HUES48 (cell line): ENCODE measurements at regions not wholly inside any gene's neighbourhood (a gene's known extent, or its start where the extent isn't known, plus 50 kb on each side); places are given as distances from the start of the nearest gene placed in this dataset.

Experiments
- H3K27ac ChIP-seq: one replicate; pipeline ENCODE4 v1.7.0; 2013; ENCODE audit warnings: low read depth, low read length, inconsistent platforms
- H3K27me3 ChIP-seq: 2 replicates; pipeline ENCODE4 v1.6.1; 2013; ENCODE audit warnings: mild to moderate bottlenecking, low read length; ENCODE audit not compliant: control insufficient read depth, insufficient read depth
- H3K36me3 ChIP-seq: 2 replicates; pipeline ENCODE4 v1.6.1; 2013; ENCODE audit warnings: low read length; ENCODE audit not compliant: control insufficient read depth, insufficient read depth
- H3K4me1 ChIP-seq: 2 replicates; pipeline ENCODE4 v1.6.1; 2013; ENCODE audit warnings: mild to moderate bottlenecking, low read length; ENCODE audit not compliant: control insufficient read depth, insufficient read depth
- H3K4me3 ChIP-seq: 2 replicates; pipeline ENCODE4 v1.5.1; 2013; ENCODE audit warnings: mild to moderate bottlenecking, low read depth, low read length
- H3K9ac ChIP-seq: 2 replicates; pipeline ENCODE4 v1.6.1; 2013; ENCODE audit warnings: mild to moderate bottlenecking, low read depth, low read length, moderate library complexity
- H3K9me3 ChIP-seq: 2 replicates; pipeline ENCODE4 v1.6.1; 2013; ENCODE audit warnings: low read length; ENCODE audit not compliant: control insufficient read depth, insufficient read depth

DNA sequence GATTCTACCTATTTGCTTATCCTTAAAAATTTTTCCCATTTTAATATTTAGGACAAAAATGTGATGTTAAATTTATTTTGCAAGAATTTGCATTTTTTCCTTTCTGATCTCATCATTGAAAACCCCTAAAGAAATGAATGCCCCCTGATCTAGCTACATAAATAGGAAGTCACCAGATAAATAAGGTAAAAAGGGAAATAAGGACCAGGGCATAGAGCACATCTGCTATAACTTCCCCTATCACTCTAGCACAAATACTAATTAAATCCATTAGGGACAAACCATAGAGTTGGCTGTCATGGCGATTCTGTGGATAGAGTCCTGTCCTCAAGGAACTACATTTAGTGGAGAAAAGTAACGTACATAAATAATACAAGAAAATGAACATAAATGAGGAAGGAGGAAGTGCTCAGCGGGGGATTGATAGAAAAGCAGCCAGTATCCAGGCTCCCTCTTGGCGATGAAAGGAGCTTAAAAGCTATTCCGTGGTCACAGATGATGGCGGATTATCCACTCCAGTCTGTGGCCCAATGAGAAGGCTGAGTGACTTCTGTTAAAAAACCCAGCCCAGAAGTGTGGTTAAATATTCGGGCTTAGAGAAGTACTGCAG, 76.9 kb upstream of the RPL34 start:
- Histone ChIP-seq H3K9me3 (no peaks in the 10 kb centered on the region), H3K4me1 (no peaks in the 10 kb centered on the region), H3K9ac (no peak overlapping the region), H3K4me3 (no peak overlapping the region), H3K36me3 (no peaks in the 10 kb centered on the region), H3K27me3 (no peaks in the 10 kb centered on the region), H3K27ac (no peak overlapping the region)

DNA sequence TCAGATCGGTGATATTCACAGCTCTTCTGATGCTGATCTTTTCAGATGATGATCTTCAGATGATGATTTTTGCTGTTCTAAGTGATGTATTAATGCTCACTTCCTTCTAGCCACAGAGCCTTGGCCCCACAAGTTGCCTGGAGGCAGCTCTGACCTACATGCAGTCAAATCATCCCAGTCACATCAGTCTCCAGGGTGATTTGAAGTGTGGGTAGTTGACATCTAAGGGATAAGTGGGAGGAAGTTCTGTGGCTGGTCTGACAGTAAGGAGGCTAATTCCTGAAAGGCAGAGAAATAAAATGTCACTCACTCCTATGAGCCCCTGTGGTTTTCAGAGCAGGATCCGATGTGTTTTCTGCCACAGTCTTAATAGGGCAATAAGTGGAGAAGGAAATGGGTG, 79.8 kb upstream of the RPL34 start:
- Histone ChIP-seq H3K36me3 (no peaks in the 10 kb centered on the region), H3K27me3 (no peaks in the 10 kb centered on the region), H3K27ac (no peak overlapping the region), H3K9ac (no peak overlapping the region), H3K4me1 (no peaks in the 10 kb centered on the region), H3K4me3 (no peak overlapping the region), H3K9me3 (no peaks in the 10 kb centered on the region)

DNA sequence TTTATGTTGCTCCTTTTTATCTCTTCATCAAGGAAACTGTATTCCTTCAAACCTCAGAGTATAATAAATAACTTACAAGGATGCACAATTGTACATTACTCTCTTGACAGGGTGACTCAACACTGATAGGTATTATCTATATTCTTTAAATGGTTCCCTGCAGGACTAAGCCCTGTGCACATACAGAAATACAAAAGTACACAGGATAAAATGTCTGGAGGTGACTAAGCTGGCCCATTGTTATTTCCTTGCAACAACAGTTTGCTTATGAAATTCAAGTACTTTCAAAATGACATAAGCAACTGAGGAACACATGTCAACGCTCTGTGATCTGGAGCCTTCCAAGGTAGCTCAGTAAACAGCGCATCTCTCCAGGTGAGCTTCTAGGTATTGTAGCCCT, 83.8 kb upstream of the RPL34 start:
- H3K27me3 ChIP-seq, result no peaks in the 10 kb centered on the region
- H3K36me3 ChIP-seq, result no peaks in the 10 kb centered on the region
- H3K4me1 ChIP-seq, result no peaks in the 10 kb centered on the region
- H3K9me3 ChIP-seq, result no peaks in the 10 kb centered on the region
- H3K27ac ChIP-seq, result no peak overlapping the region
- no peak overlapping the region for H3K4me3 ChIP-seq
- H3K9ac ChIP-seq, result no peak overlapping the region

- Histone ChIP-seq H3K27me3 (no peaks in the 10 kb centered on the region), H3K9me3 (no peaks in the 10 kb centered on the region), H3K4me1 (no peaks in the 10 kb centered on the region), H3K9ac (no peak overlapping the region), H3K36me3 (no peaks in the 10 kb centered on the region), H3K4me3 (no peak overlapping the region), H3K27ac (no peak overlapping the region)
Observed at GRCh38 chr4:108535757-108536156, 84.6 kb upstream of the RPL34 start.

GRCh38 chr4:108533876-108534275, 86.5 kb upstream of the RPL34 start:
- no peaks in the 10 kb centered on the region for H3K36me3 ChIP-seq
- no peaks in the 10 kb centered on the region for H3K4me1 ChIP-seq
- H3K9me3 ChIP-seq, result no peaks in the 10 kb centered on the region
- H3K27me3 ChIP-seq, result no peaks in the 10 kb centered on the region
- no peak overlapping the region for H3K9ac ChIP-seq
- no peak overlapping the region for H3K4me3 ChIP-seq
- no peak overlapping the region for H3K27ac ChIP-seq

GRCh38 chr4:108533245-108533844, 87.0 kb upstream of the RPL34 start:
- H3K9me3 ChIP-seq, result no peaks in the 10 kb centered on the region
- H3K4me1 ChIP-seq, result no peaks in the 10 kb centered on the region
- no peak overlapping the region for H3K4me3 ChIP-seq
- H3K27ac ChIP-seq, result no peak overlapping the region
- no peaks in the 10 kb centered on the region for H3K27me3 ChIP-seq
- no peak overlapping the region for H3K9ac ChIP-seq
- H3K36me3 ChIP-seq, result no peaks in the 10 kb centered on the region

- H3K27ac ChIP-seq, result no peak overlapping the region
- no peaks in the 10 kb centered on the region for H3K9me3 ChIP-seq
- H3K9ac ChIP-seq, result no peak overlapping the region
- H3K27me3 ChIP-seq, result no peaks in the 10 kb centered on the region
- H3K4me3 ChIP-seq, result no peak overlapping the region
- no peaks in the 10 kb centered on the region for H3K36me3 ChIP-seq
- no peaks in the 10 kb centered on the region for H3K4me1 ChIP-seq
Observed at GRCh38 chr4:108532738-108533137, 87.6 kb upstream of the RPL34 start.

- H3K27me3 ChIP-seq, result no peaks in the 10 kb centered on the region
- no peak overlapping the region for H3K4me3 ChIP-seq
- H3K27ac ChIP-seq, result no peak overlapping the region
- no peak overlapping the region for H3K9ac ChIP-seq
- H3K4me1 ChIP-seq, result no peaks in the 10 kb centered on the region
- no peaks in the 10 kb centered on the region for H3K9me3 ChIP-seq
- no peaks in the 10 kb centered on the region for H3K36me3 ChIP-seq
Observed at GRCh38 chr4:108532187-108532586, 88.2 kb upstream of the RPL34 start.

GRCh38 chr4:108531461-108531860, 88.9 kb upstream of the RPL34 start:
- no peak overlapping the region for H3K4me3 ChIP-seq
- no peaks in the 10 kb centered on the region for H3K36me3 ChIP-seq
- no peaks in the 10 kb centered on the region for H3K27me3 ChIP-seq
- H3K27ac ChIP-seq, result no peak overlapping the region
- no peaks in the 10 kb centered on the region for H3K4me1 ChIP-seq
- no peak overlapping the region for H3K9ac ChIP-seq
- H3K9me3 ChIP-seq, result no peaks in the 10 kb centered on the region

DNA sequence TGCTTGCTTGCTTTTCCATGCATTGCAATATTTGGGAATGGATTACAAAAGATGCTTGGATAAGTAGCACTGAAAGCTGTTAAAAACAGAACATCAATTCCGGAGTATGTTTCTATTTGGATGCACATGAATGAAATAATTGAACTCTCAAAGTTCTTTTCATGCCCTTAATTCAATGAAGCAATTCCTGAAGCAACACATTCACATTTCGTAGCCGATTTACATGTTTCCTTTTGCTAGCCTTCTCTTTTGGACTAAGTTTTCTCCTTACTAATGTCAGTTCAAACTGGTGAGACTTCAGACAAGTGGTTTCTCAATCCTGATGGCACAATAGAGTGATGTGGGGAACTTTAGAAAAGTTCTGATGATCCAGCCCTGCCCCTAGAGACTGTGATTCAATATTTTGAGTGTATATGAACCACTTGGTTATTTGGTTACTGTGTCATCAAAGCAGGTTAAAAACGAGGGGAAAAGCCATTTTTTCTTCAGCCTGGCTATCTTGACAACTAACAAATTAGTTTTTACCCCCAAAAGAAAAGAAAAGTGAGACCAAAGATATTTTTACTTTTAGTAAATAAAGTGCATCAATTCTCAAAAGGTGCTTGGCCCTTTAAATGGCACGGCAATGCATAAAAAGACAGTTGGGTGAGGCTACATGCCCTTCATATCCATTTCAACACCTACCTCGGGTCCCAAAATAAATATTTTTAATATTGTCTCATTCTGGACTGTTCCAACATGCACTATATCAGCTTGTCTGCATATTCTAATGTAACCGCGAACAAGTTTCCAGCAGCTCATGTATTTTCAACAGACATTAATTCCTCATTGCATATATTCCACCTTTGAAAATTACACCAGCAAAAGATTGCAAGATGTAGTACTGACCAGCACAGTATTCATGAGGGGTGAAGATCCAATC, 90.1 kb upstream of the RPL34 start:
- no peaks in the 10 kb centered on the region for H3K4me1 ChIP-seq
- no peaks in the 10 kb centered on the region for H3K27me3 ChIP-seq
- no peak overlapping the region for H3K4me3 ChIP-seq
- H3K9ac ChIP-seq, result no peak overlapping the region
- H3K36me3 ChIP-seq, result no peaks in the 10 kb centered on the region
- H3K9me3 ChIP-seq, result no peaks in the 10 kb centered on the region
- H3K27ac ChIP-seq, result no peak overlapping the region

DNA sequence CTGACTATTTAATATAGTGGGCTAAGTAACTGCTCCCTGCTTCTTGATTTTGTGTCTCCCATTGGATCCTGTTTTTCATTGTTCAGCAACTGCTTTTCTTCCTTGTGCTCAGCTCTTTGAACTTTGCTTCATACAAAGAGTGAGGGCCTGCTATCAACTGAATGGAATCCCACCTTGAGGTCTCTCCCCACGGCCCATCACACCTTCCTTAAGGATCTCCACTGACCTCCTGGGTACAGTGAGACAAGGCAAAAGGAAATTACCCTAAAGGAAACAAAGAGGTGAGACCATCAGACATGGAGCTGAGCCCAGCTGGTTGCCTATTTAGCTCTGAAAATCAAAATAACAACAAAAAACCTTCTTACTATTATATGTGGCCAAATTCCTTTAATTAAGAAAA, 91.3 kb upstream of the RPL34 start:
- Histone ChIP-seq H3K9me3 (no peaks in the 10 kb centered on the region), H3K9ac (no peak overlapping the region), H3K36me3 (no peaks in the 10 kb centered on the region), H3K4me3 (no peak overlapping the region), H3K4me1 (peaks cover 3% of the 10 kb centered on the region; the same call in 1 of the 2 replicates), H3K27me3 (no peaks in the 10 kb centered on the region), H3K27ac (no peak overlapping the region)
